PC-9 (cell line): ENCODE measurements at regions not wholly inside any gene's neighbourhood (a gene's known extent, or its start where the extent isn't known, plus 50 kb on each side); places are given as distances from the start of the nearest gene placed in this dataset.

Experiments used
- BruUV-seq: library from RNA; stranded (reverse); fragments of 400-500 nt; replicated peaks from 2 replicates; lab custom pipeline; 2021; lab: Mats Ljungman, UMichigan
- CTCF ChIA-PET: fragments of 300-600 bp; sonication (Branson Sonifier 250); formaldehyde crosslinking; loops from one replicate; lab custom pipeline; 2022; ENCODE audit warnings: antibody characterized with exemption; lab: Charles Lee
- POLR2A ChIA-PET: fragments of 300-600 bp; sonication (Branson Sonifier 250); formaldehyde crosslinking; loops from one replicate; lab custom pipeline; 2022; ENCODE audit warnings: antibody characterized with exemption; ENCODE audit not compliant: unreplicated experiment; lab: Charles Lee
- DNase-seq, 2 experiments: peaks; one replicate each; pipeline versions ENCODE4 v3.0.0 to v3.0.0-alpha.2; 2015 to 2022; ENCODE audit warnings: mixed read lengths in 1 of 2
- H2AFZ ChIP-seq: fragments of 200-600 bp; sonication (generic); 2 replicates; pipeline ENCODE4 v1.8.1; 2017; ENCODE audit warnings: antibody characterized with exemption
- H3F3A ChIP-seq: fragments of 200-600 bp; sonication (generic); 2 replicates; pipeline ENCODE4 v1.8.1; 2017; ENCODE audit warnings: antibody characterized with exemption, mild to moderate bottlenecking, low read depth; ENCODE audit not compliant: insufficient read depth
- H3K27ac ChIP-seq: fragments of 200-600 bp; sonication (generic); 2 replicates; pipeline ENCODE4 v1.6.1; 2016; ENCODE audit warnings: mixed run types
- H3K27me3 ChIP-seq: fragments of 200-600 bp; sonication (generic); 2 replicates; pipeline ENCODE4 v1.6.1; 2016; ENCODE audit warnings: low read depth, mixed run types; ENCODE audit not compliant: insufficient read depth
- H3K36me3 ChIP-seq: fragments of 200-600 bp; sonication (generic); 2 replicates; pipeline ENCODE4 v1.6.1; 2016; ENCODE audit warnings: low read depth, mixed run types
- H3K4me1 ChIP-seq: fragments of 200-600 bp; sonication (generic); replicated peaks from 2 replicates; pipeline ENCODE4 v1.6.1; 2016; ENCODE audit warnings: mixed run types; ENCODE audit not compliant: insufficient read depth
- H3K4me2 ChIP-seq: fragments of 200-600 bp; sonication (generic); 2 replicates; pipeline ENCODE4 v1.6.1; 2017; ENCODE audit warnings: mixed run types
- H3K4me3 ChIP-seq: fragments of 200-600 bp; sonication (generic); 2 replicates; pipeline ENCODE4 v1.6.1; 2016; ENCODE audit warnings: mixed run types
- H3K79me2 ChIP-seq: fragments of 200-600 bp; sonication (generic); 2 replicates; pipeline ENCODE4 v1.6.1; 2017; ENCODE audit warnings: low read depth, mixed run types
- H3K9me2 ChIP-seq: fragments of 200-600 bp; sonication (generic); 2 replicates; pipeline ENCODE4 v1.8.1; 2017; ENCODE audit warnings: mild to moderate bottlenecking; ENCODE audit not compliant: insufficient read depth
- H3K9me3 ChIP-seq: fragments of 200-600 bp; sonication (generic); 2 replicates; pipeline ENCODE4 v1.8.1; 2016; ENCODE audit warnings: low read depth; ENCODE audit not compliant: insufficient read depth
- H4K20me1 ChIP-seq: fragments of 200-600 bp; sonication (generic); 2 replicates; pipeline ENCODE4 v1.8.1; 2017; ENCODE audit not compliant: insufficient read depth
- CTCF ChIP-seq: fragments of 200-600 bp; sonication (generic); conservative IDR thresholded peaks from 2 replicates; pipeline ENCODE4 v1.6.1; 2017; ENCODE audit warnings: mixed run types, antibody characterized with exemption, mild to moderate bottlenecking, moderate library complexity
- EZH2 ChIP-seq: fragments of 200-600 bp; sonication (generic); IDR thresholded peaks from 2 replicates; pipeline ENCODE4 v1.8.0; 2017; ENCODE audit warnings: antibody characterized with exemption, low read depth
- intact Hi-C: fragments of 100-400 bp; cut with micrococcal nuclease; formaldehyde crosslinking; loops from one replicate; pipeline ENCODE4 v1.10.0; 2022; ENCODE audit not compliant: unreplicated experiment

- intact Hi-C loops: no loop called here
- Histone ChIP-seq H3K79me2 (no peaks in the 10 kb centered on the region), H3F3A (no peaks in the 10 kb centered on the region), H3K27me3 (no peaks in the 10 kb centered on the region), H3K9me3 (no peaks in the 10 kb centered on the region), H3K27ac (no peak overlapping the region), H3K4me2 (no peak overlapping the region), H3K36me3 (no peaks in the 10 kb centered on the region), H3K4me1 (peaks cover 8% of the 10 kb centered on the region), H3K9me2 (no peaks in the 10 kb centered on the region), H2AFZ (no peak overlapping the region), H3K4me3 (no peak overlapping the region), H4K20me1 (no peaks in the 10 kb centered on the region)
- no TSS peak for BruUV-seq
- ChIA-PET POLR2A (no interaction called here), CTCF (no interaction called here)
- DNase-seq: no peak
- TF ChIP-seq CTCF (no peak), EZH2 (no peak)
Measured at GRCh38 chr18:2144811-2145210, 426.5 kb downstream of the METTL4 start.

GRCh38 chr18:2146092-2146491 is 425.2 kb downstream of the METTL4 start:
- DNase-seq: peak in 1 of 2 experiments; percentile 18
- no peaks in the 10 kb centered on the region for H3K9me2 ChIP-seq
- BruUV-seq: no TSS peak
- no peaks in the 10 kb centered on the region for H3F3A ChIP-seq
- H2AFZ ChIP-seq: no peak overlapping the region
- ChIA-PET POLR2A (no interaction called here), CTCF (no interaction called here)
- H3K79me2 ChIP-seq: no peaks in the 10 kb centered on the region
- no peaks in the 10 kb centered on the region for H3K27me3 ChIP-seq
- no peak overlapping the region for H3K4me3 ChIP-seq
- H3K27ac ChIP-seq: no peak overlapping the region
- intact Hi-C loops: no loop called here
- TF ChIP-seq CTCF (no peak), EZH2 (no peak)
- H3K9me3 ChIP-seq: no peaks in the 10 kb centered on the region
- H3K4me2 ChIP-seq: no peak overlapping the region
- no peaks in the 10 kb centered on the region for H4K20me1 ChIP-seq
- no peaks in the 10 kb centered on the region for H3K36me3 ChIP-seq
- no peaks in the 10 kb centered on the region for H3K4me1 ChIP-seq

- no peak for DNase-seq
Measured at GRCh38 chr18:2146754-2147153, 424.6 kb downstream of the METTL4 start.

More at GRCh38 chr18:2146754-2147153, 424.6 kb downstream of the METTL4 start:
- POLR2A ChIA-PET: no interaction called here
- CTCF ChIA-PET: no interaction called here
- H3K27me3 ChIP-seq: no peaks in the 10 kb centered on the region
- no peaks in the 10 kb centered on the region for H3K36me3 ChIP-seq
- no peak overlapping the region for H2AFZ ChIP-seq
- no peak overlapping the region for H3K4me2 ChIP-seq
- H3K9me3 ChIP-seq: no peaks in the 10 kb centered on the region
- BruUV-seq: no TSS peak
- no peaks in the 10 kb centered on the region for H4K20me1 ChIP-seq
- H3K4me1 ChIP-seq: no peaks in the 10 kb centered on the region
- H3K79me2 ChIP-seq: no peaks in the 10 kb centered on the region
- H3K4me3 ChIP-seq: no peak overlapping the region
- no peaks in the 10 kb centered on the region for H3F3A ChIP-seq
- TF ChIP-seq CTCF (no peak), EZH2 (no peak)
- no peak overlapping the region for H3K27ac ChIP-seq
- H3K9me2 ChIP-seq: no peaks in the 10 kb centered on the region
- intact Hi-C loops: no loop called here
